HEK293 (cell line): ENCODE measurements at regions not wholly inside any gene's neighbourhood (a gene's known extent, or its start where the extent isn't known, plus 50 kb on each side); places are given as distances from the start of the nearest gene placed in this dataset.

ENCODE experiments used
- CTCF ChIA-PET: fragments of 350-600 bp; formaldehyde crosslinking; extraction: SDS; loops from one replicate; lab custom pipeline; 2021; ENCODE audit warnings: antibody characterized with exemption; lab: Yijun Ruan, JAX
- POLR2A ChIA-PET: fragments of 300-600 bp; formaldehyde crosslinking; extraction: SDS; loops from one replicate; lab custom pipeline; 2020; ENCODE audit warnings: antibody characterized with exemption, inconsistent platforms; lab: Yijun Ruan, JAX
- H3K27ac ChIP-seq: fragments of 200-500 bp; sonication (Bioruptor generic); 2 replicates; pipeline ENCODE4 v1.5.1; 2014; ENCODE audit warnings: low read depth, low read length, control low read depth, inconsistent platforms; ENCODE audit errors: extremely low read depth
- H3K36me3 ChIP-seq, 2 experiments: fragments of 200-500 bp in 1 of 2; sonication (Bioruptor generic) in 1 of 2; 1 replicate in 1 of 2; 2 replicates in 1 of 2; pipeline ENCODE4 v1.5.1; 2014 to 2017; ENCODE audit warnings: inconsistent platforms in 2 of 2, low read length in 2 of 2; ENCODE audit not compliant: control insufficient read depth in 2 of 2, insufficient read depth in 1 of 2
- H3K4me1 ChIP-seq: fragments of 200-500 bp; sonication (Bioruptor generic); 2 replicates; pipeline ENCODE4 v1.5.1; 2014; ENCODE audit warnings: mild to moderate bottlenecking, low read length, inconsistent platforms; ENCODE audit not compliant: control insufficient read depth, insufficient read depth
- H3K4me3 ChIP-seq: 2 replicates; pipeline ENCODE4 v1.5.1; 2011; ENCODE audit warnings: low read depth, mild to moderate bottlenecking, control low read depth, low read length, moderate library complexity
- H3K9me3 ChIP-seq: fragments of 200-500 bp; sonication (Bioruptor generic); 2 replicates; pipeline ENCODE4 v1.5.1; 2014; ENCODE audit warnings: low read depth, low read length, inconsistent platforms; ENCODE audit not compliant: control insufficient read depth, insufficient read depth
- BCL11A ChIP-seq: fragments of 450-650 bp; formaldehyde crosslinking; IDR thresholded peaks from 2 replicates; pipeline ENCODE4 v1.5.1; 2016; ENCODE audit warnings: low read depth, missing biosample characterization, missing genetic modification characterization
- HIC1 ChIP-seq: fragments of 450-650 bp; formaldehyde crosslinking; IDR thresholded peaks from 2 replicates; pipeline ENCODE4 v1.5.1; 2016; ENCODE audit warnings: missing biosample characterization, missing genetic modification characterization
- HOXA7 ChIP-seq: sonication (generic); formaldehyde crosslinking; IDR thresholded peaks from 2 replicates; pipeline ENCODE4 v1.8.1; 2022; ENCODE audit warnings: missing genetic modification reagents, borderline replicate concordance
- MEIS1 ChIP-seq: sonication (generic); formaldehyde crosslinking; IDR thresholded peaks from 2 replicates; pipeline ENCODE4 v1.8.1; 2022; ENCODE audit warnings: missing genetic modification reagents, mild to moderate bottlenecking, borderline replicate concordance
- PRDM2 ChIP-seq: fragments of 450-650 bp; formaldehyde crosslinking; IDR thresholded peaks from 2 replicates; pipeline ENCODE4 v1.5.1; 2016; ENCODE audit warnings: missing biosample characterization, missing genetic modification characterization, borderline replicate concordance
- YY2 ChIP-seq: fragments of 450-650 bp; formaldehyde crosslinking; IDR thresholded peaks from 2 replicates; pipeline ENCODE4 v1.5.1; 2016; ENCODE audit warnings: missing biosample characterization, missing genetic modification characterization
- ZNF10 ChIP-seq: fragments of 450-650 bp; formaldehyde crosslinking; IDR thresholded peaks from 2 replicates; pipeline ENCODE4 v1.5.1; 2017; ENCODE audit warnings: missing biosample characterization, missing genetic modification characterization
- ZNF112 ChIP-seq: fragments of 450-650 bp; formaldehyde crosslinking; IDR thresholded peaks from 2 replicates; pipeline ENCODE4 v1.5.0; 2017; ENCODE audit warnings: missing biosample characterization, missing genetic modification characterization
- ZNF16 ChIP-seq: fragments of 450-650 bp; formaldehyde crosslinking; IDR thresholded peaks from 2 replicates; pipeline ENCODE4 v1.5.1; 2016; ENCODE audit warnings: low read depth, missing biosample characterization, missing genetic modification characterization
- ZNF202 ChIP-seq: fragments of 450-650 bp; formaldehyde crosslinking; IDR thresholded peaks from 2 replicates; pipeline ENCODE4 v1.5.1; 2016; ENCODE audit warnings: missing biosample characterization, missing genetic modification characterization, borderline replicate concordance
- ZNF211 ChIP-seq: fragments of 450-650 bp; formaldehyde crosslinking; IDR thresholded peaks from 2 replicates; pipeline ENCODE4 v1.5.1; 2016; ENCODE audit warnings: low read depth, missing biosample characterization, missing genetic modification characterization
- ZNF223 ChIP-seq: fragments of 450-650 bp; formaldehyde crosslinking; IDR thresholded peaks from 2 replicates; pipeline ENCODE4 v1.5.1; 2016; ENCODE audit warnings: missing biosample characterization, missing genetic modification characterization
- ZNF335 ChIP-seq: fragments of 450-650 bp; formaldehyde crosslinking; conservative IDR thresholded peaks from 2 replicates; pipeline ENCODE4 v1.5.1; 2016; ENCODE audit warnings: missing biosample characterization, missing genetic modification characterization
- ZNF416 ChIP-seq: fragments of 450-650 bp; formaldehyde crosslinking; IDR thresholded peaks from 2 replicates; pipeline ENCODE4 v1.5.1; 2016; ENCODE audit warnings: missing biosample characterization, missing genetic modification characterization
- ZNF555 ChIP-seq: fragments of 450-650 bp; formaldehyde crosslinking; conservative IDR thresholded peaks from 2 replicates; pipeline ENCODE4 v1.5.1; 2017; ENCODE audit warnings: missing biosample characterization, mild to moderate bottlenecking, missing genetic modification characterization, inconsistent platforms
- ZNF610 ChIP-seq: fragments of 450-650 bp; formaldehyde crosslinking; IDR thresholded peaks from 2 replicates; pipeline ENCODE4 v1.5.1; 2016; ENCODE audit warnings: missing biosample characterization, missing genetic modification characterization, borderline replicate concordance
- ZNF692 ChIP-seq: fragments of 450-650 bp; formaldehyde crosslinking; IDR thresholded peaks from 2 replicates; pipeline ENCODE4 v1.5.1; 2016; ENCODE audit warnings: missing biosample characterization, missing genetic modification characterization
- ZNF747 ChIP-seq: fragments of 450-650 bp; formaldehyde crosslinking; IDR thresholded peaks from 2 replicates; pipeline ENCODE4 v1.5.1; 2016; ENCODE audit warnings: missing biosample characterization, missing genetic modification characterization
- ZSCAN30 ChIP-seq: fragments of 450-650 bp; IDR thresholded peaks from 2 replicates; pipeline ENCODE4 v1.5.1; 2018; ENCODE audit warnings: missing biosample characterization, mild to moderate bottlenecking, missing genetic modification characterization, moderate library complexity

GRCh38 chr22:22392131-22392530, 116.4 kb downstream of the ZNF280B start (continued):
- TF ChIP-seq ZNF555 = no peak

GRCh38 chr22:22394591-22394990, 114.0 kb downstream of the ZNF280B start:
- Histone ChIP-seq H3K4me3 (no peak overlapping the region), H3K9me3 (no peaks in the 10 kb centered on the region), H3K27ac (no peak overlapping the region), H3K36me3 (no peaks in the 10 kb centered on the region), H3K4me1 (no peaks in the 10 kb centered on the region)
- CTCF ChIA-PET = interaction anchor here (0.8 to 3.1 kb wide), 5 partner anchors 14 to 272 kb away, joined by 4 to 12 read pairs (median 6); no protein-coding TSS in a partner anchor
- POLR2A ChIA-PET = no interaction called here
- TF ChIP-seq ZNF747 (tag by site-specific recombination) (no peak), ZNF335 (tag by site-specific recombination) (no peak), ZNF223 (tag by site-specific recombination) (no peak), ZNF416 (no peak), HIC1 (no peak), ZNF610 (no peak), ZSCAN30 (tag by site-specific recombination) (no peak), PRDM2 (tag by site-specific recombination) (no peak), YY2 (no peak), ZNF202 (tag by site-specific recombination) (no peak), BCL11A (tag by site-specific recombination) (no peak), ZNF211 (no peak), MEIS1 (CRISPR knock-in tag) (no peak), ZNF692 (no peak), ZNF16 (no peak), HOXA7 (CRISPR knock-in tag) (no peak), ZNF112 (tag by site-specific recombination) (no peak), ZNF10 (tag by site-specific recombination) (no peak)
